GM12873 (cell line): ENCODE measurements at regions not wholly inside any gene's neighbourhood (a gene's known extent, or its start where the extent isn't known, plus 50 kb on each side); places are given as distances from the start of the nearest gene placed in this dataset.

Source experiments
- TF ChIP-seq, protein P1 (sequence below): IDR thresholded peaks from 2 replicates; pipeline ENCODE4 v1.5.1; 2012; ENCODE audit warnings: low read depth, mild to moderate bottlenecking, moderate library complexity, low read length, control low read depth; ENCODE audit not compliant: insufficient read depth; ENCODE audit errors: missing control alignments

- TF ChIP-seq, protein P1, sequence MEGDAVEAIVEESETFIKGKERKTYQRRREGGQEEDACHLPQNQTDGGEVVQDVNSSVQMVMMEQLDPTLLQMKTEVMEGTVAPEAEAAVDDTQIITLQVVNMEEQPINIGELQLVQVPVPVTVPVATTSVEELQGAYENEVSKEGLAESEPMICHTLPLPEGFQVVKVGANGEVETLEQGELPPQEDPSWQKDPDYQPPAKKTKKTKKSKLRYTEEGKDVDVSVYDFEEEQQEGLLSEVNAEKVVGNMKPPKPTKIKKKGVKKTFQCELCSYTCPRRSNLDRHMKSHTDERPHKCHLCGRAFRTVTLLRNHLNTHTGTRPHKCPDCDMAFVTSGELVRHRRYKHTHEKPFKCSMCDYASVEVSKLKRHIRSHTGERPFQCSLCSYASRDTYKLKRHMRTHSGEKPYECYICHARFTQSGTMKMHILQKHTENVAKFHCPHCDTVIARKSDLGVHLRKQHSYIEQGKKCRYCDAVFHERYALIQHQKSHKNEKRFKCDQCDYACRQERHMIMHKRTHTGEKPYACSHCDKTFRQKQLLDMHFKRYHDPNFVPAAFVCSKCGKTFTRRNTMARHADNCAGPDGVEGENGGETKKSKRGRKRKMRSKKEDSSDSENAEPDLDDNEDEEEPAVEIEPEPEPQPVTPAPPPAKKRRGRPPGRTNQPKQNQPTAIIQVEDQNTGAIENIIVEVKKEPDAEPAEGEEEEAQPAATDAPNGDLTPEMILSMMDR = no peak
These were observed 172.3 kb upstream of the TBCA start for GRCh38 chr5:77948476-77948875.

DNA sequence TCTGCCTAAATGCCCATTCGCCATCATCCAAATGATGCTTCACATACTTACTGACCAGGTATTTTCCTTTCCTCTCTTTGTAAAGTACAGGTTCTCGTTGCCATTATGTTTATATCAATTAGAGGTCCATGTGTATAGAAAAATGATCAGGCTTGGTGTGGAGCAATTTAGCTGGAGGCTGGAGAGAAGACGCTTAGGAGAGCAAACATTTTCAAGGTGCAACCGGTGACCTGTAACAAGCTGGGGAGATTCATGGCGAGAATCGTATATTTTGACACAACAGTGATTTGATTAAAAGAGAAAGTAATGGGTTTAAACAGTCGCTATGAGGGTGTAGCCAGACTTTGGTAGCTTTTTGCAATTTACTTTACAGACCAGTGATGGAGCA lies 170.9 kb upstream of the TBCA start:
- TF ChIP-seq, protein P1 = no peak

GRCh38 chr5:77946381-77947040 lies 170.4 kb upstream of the TBCA start:
- TF ChIP-seq, protein P1 = no peak

DNA sequence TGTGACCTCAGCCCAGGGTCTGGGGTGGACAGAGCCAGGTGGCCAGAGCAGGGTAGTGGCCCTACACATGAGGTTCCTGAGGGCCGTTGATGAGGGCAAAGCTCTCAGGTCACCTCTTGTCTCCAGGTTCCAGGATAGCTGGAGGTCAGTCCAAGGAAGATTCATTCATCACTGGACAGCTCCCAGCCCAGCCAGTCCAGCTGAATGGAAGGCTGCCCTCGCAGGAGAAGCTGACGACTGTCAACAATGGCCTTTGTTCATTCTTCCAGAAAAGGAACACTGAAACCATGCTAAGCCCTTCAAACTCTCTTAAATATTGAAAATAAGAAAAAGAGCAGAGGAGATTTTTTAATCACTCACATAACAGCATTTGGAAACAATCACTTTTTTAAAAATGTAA lies 169.7 kb upstream of the TBCA start:
- TF ChIP-seq, protein P1 = no peak

DNA sequence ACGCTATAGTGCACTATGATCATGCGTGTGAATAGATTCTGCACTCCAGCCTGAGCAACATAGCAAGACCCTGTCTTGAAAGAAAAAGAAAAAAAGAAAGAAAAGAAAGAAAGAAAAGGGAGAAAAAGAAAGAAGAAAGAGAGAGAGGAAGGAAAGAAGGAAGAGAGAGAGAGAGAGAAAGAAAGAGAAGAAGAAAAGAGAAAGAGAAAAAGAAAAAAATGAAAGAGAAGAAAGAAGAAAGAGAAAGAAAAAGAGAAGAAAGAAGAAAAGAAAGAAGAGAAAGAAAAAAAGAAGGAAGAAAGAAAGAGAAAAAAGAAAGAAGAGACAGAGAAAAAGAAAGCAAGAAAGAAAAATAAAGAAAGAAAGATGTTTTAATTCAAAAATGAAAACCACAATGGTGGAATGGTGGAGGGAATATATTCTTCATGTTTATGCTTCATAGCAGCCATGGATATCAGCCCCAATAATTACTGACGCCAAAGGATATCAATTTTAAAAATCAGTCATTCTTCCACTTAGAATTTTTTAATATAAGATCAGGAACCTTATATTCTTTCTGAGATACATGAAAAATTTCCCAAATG lies 168.7 kb upstream of the TBCA start:
- TF ChIP-seq, protein P1 = no peak

DNA sequence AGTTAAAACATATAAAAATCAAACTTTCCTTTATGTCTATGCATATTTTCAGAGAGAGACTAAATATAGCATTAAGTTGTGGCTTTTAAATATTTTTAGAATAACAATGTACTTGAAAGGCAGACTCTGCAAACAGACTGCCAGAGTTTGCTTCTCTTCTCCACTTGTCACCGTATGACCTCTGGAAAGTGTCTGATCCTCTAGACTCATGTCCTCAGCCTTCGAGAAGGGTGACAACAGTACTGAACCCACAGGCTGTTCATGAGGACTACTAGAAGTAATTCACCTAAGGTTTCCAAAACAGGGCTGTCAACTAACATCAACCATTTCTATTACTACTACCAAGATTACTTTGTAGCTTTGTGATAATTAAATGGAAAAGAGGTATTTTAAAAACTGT lies 167.7 kb upstream of the TBCA start:
- TF ChIP-seq, protein P1 = no peak

DNA sequence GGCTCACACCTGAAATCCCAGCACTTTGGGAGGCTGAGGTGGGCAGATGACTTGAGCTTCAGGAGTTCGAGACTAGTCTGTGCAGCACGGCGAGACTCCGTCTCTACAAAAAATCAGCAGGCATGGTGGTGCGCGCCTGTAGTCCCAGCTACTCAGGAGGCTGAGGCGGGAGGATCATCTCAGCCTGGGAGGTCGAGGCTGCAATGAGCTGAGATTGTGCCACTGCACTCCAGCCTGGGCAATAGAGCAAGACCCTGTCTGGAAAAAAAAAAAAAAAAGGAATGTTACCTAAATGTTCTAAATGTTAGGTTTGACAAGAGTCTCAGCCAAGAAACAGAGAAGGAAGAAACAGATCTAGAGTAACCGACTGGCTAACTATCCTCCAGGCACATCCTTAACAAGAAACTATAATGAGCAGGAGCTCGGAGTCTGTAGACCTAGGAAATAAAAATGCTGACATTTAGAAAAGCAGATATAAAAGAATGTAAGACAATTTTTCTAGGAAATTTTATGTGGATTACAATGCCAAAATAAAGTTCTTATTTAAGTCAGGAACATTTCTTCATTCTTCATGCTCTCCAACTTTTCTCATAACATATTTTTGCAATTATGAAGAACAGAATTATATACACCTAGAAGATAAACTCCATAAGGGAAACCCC lies 166.6 kb upstream of the TBCA start:
- TF ChIP-seq, protein P1 = no peak
